Natural killer cell treated with Interleukin-12 subunit alpha and Interleukin-12 subunit beta and Interleukin-15 and Interleukin-18, amount 100 ng/mL, for 72 hours (primary cell): ENCODE measurements at regions not wholly inside any gene's neighbourhood (a gene's known extent, or its start where the extent isn't known, plus 50 kb on each side); places are given as distances from the start of the nearest gene placed in this dataset.

Experiments
- ATAC-seq, 2 donors: fragments of 150-1000 bp; cut with Tn5 transposase in 1 of 2; sonication (Bioruptor Pico), chemical (Tn5 transposase) in 1 of 2; 2 replicates each; pipeline ENCODE4 v1.10.0; 2021
- DNase-seq: peaks from one replicate; pipeline ENCODE4 v3.0.0; 2022; ENCODE audit warnings: low spot score
- H3K27ac Mint-ChIP-seq, 2 donors: 1 replicate in 1 of 2; 2 replicates in 1 of 2; pipeline ENCODE4 v1.8.0; 2022; ENCODE audit warnings: mixed read lengths in 2 of 2, mild to moderate bottlenecking in 1 of 2, moderate library complexity in 1 of 2
- H3K27me3 Mint-ChIP-seq, 2 donors: 1 replicate in 1 of 2; 2 replicates in 1 of 2; pipeline ENCODE4 v1.8.0; 2022; ENCODE audit warnings: mixed read lengths in 2 of 2
- H3K36me3 Mint-ChIP-seq: one replicate; pipeline ENCODE4 v1.8.0; 2022; ENCODE audit warnings: mixed read lengths
- H3K4me1 Mint-ChIP-seq, 2 donors: 1 replicate in 1 of 2; 2 replicates in 1 of 2; pipeline ENCODE4 v1.8.0; 2022; ENCODE audit warnings: low read depth in 2 of 2, mixed read lengths in 2 of 2, mild to moderate bottlenecking in 1 of 2
- H3K4me3 Mint-ChIP-seq: one replicate; pipeline ENCODE4 v1.8.0; 2022; ENCODE audit warnings: mixed read lengths
- H3K9me3 Mint-ChIP-seq: 2 replicates; pipeline ENCODE4 v1.8.0; 2022; ENCODE audit warnings: mixed read lengths

GRCh38 chr14:101122237-101123141, 219.0 kb upstream of the RTL1 start:
- Mint-ChIP-seq H3K4me3 (no peak overlapping the region), H3K27ac (no peak overlapping the region), H3K9me3 (no peaks in the 10 kb centered on the region), H3K36me3 (no peaks in the 10 kb centered on the region), H3K27me3 (peaks cover 9 to 19% of the 10 kb centered on the region in 2 donors), H3K4me1 (peaks cover 5 to 13% of the 10 kb centered on the region in 2 donors)
- no peak for DNase-seq
- no peak for ATAC-seq

- Mint-ChIP-seq H3K36me3 (no peaks in the 10 kb centered on the region), H3K9me3 (no peaks in the 10 kb centered on the region), H3K27ac (no peak overlapping the region), H3K27me3 (peaks cover 12 to 13% of the 10 kb centered on the region in 2 donors), H3K4me1 (peaks cover 5 to 13% of the 10 kb centered on the region in 2 donors), H3K4me3 (no peak overlapping the region)
- no peak for ATAC-seq
- no peak for DNase-seq
These were observed 220.3 kb upstream of the RTL1 start for GRCh38 chr14:101123618-101124510.

GRCh38 chr14:101124815-101125214, 221.3 kb upstream of the RTL1 start:
- DNase-seq: no peak

GRCh38 chr14:101125313-101125712, 221.8 kb upstream of the RTL1 start:
- ATAC-seq: no peak
- H3K9me3 Mint-ChIP-seq: no peaks in the 10 kb centered on the region
- H3K27ac Mint-ChIP-seq: no peak overlapping the region
- no peak overlapping the region for H3K4me3 Mint-ChIP-seq
- DNase-seq: no peak
- peaks cover 0 to 7% of the 10 kb centered on the region in 2 donors for H3K4me1 Mint-ChIP-seq
- H3K36me3 Mint-ChIP-seq: no peaks in the 10 kb centered on the region
- peaks cover 21 to 22% of the 10 kb centered on the region in 2 donors for H3K27me3 Mint-ChIP-seq

More at GRCh38 chr14:101124815-101125214, 221.3 kb upstream of the RTL1 start:
- peaks cover 16 to 17% of the 10 kb centered on the region in 2 donors for H3K27me3 Mint-ChIP-seq
- H3K36me3 Mint-ChIP-seq: no peaks in the 10 kb centered on the region
- ATAC-seq: no peak
- no peak overlapping the region for H3K27ac Mint-ChIP-seq
- no peak overlapping the region for H3K4me3 Mint-ChIP-seq
- peaks cover 3 to 11% of the 10 kb centered on the region in 2 donors for H3K4me1 Mint-ChIP-seq
- no peaks in the 10 kb centered on the region for H3K9me3 Mint-ChIP-seq

GRCh38 chr14:101125719-101126651, 222.5 kb upstream of the RTL1 start:
- Mint-ChIP-seq H3K27ac (no peak overlapping the region), H3K4me3 (no peak overlapping the region), H3K36me3 (no peaks in the 10 kb centered on the region), H3K4me1 (peaks cover 0 to under 1% of the 10 kb centered on the region in 2 donors), H3K27me3 (peaks cover 24 to 27% of the 10 kb centered on the region in 2 donors), H3K9me3 (no peaks in the 10 kb centered on the region)
- ATAC-seq (no peak), DNase-seq (no peak)

GRCh38 chr14:101126731-101127130, 223.2 kb upstream of the RTL1 start:
- Mint-ChIP-seq H3K4me3 (no peak overlapping the region), H3K27me3 (peaks cover 24 to 27% of the 10 kb centered on the region in 2 donors), H3K36me3 (no peaks in the 10 kb centered on the region), H3K27ac (no peak overlapping the region), H3K4me1 (no peaks in the 10 kb centered on the region), H3K9me3 (no peaks in the 10 kb centered on the region)
- ATAC-seq (no peak), DNase-seq (no peak)

- H3K4me3 Mint-ChIP-seq: no peak overlapping the region
- no peaks in the 10 kb centered on the region for H3K9me3 Mint-ChIP-seq
- no peak overlapping the region for H3K27ac Mint-ChIP-seq
- H3K36me3 Mint-ChIP-seq: no peaks in the 10 kb centered on the region
- DNase-seq: no peak
- H3K4me1 Mint-ChIP-seq: no peaks in the 10 kb centered on the region
- ATAC-seq: no peak
- peaks cover 24 to 27% of the 10 kb centered on the region in 2 donors for H3K27me3 Mint-ChIP-seq
These were observed 223.7 kb upstream of the RTL1 start for GRCh38 chr14:101127224-101127623.

GRCh38 chr14:101128478-101129321, 225.2 kb upstream of the RTL1 start:
- Mint-ChIP-seq H3K4me1 (no peaks in the 10 kb centered on the region), H3K4me3 (no peak overlapping the region), H3K27ac (no peak overlapping the region), H3K9me3 (no peaks in the 10 kb centered on the region), H3K27me3 (peaks cover 24 to 27% of the 10 kb centered on the region in 2 donors), H3K36me3 (no peaks in the 10 kb centered on the region)
- DNase-seq (no peak), ATAC-seq (no peak)

- H3K36me3 Mint-ChIP-seq: no peaks in the 10 kb centered on the region
- H3K27me3 Mint-ChIP-seq: peaks cover 27 to 33% of the 10 kb centered on the region in 2 donors
- H3K9me3 Mint-ChIP-seq: no peaks in the 10 kb centered on the region
- H3K4me3 Mint-ChIP-seq: no peak overlapping the region
- DNase-seq: no peak
- H3K27ac Mint-ChIP-seq: no peak overlapping the region
- no peak for ATAC-seq
- no peaks in the 10 kb centered on the region for H3K4me1 Mint-ChIP-seq
These were observed 226.1 kb upstream of the RTL1 start for GRCh38 chr14:101129521-101130167.

- no peak overlapping the region for H3K27ac Mint-ChIP-seq
- ATAC-seq (peak in 1 of 2 donors; percentile 40), DNase-seq (no peak)
- H3K27me3 Mint-ChIP-seq: peaks cover 28 to 35% of the 10 kb centered on the region in 2 donors
- no peaks in the 10 kb centered on the region for H3K9me3 Mint-ChIP-seq
- H3K4me1 Mint-ChIP-seq: no peaks in the 10 kb centered on the region
- H3K36me3 Mint-ChIP-seq: no peaks in the 10 kb centered on the region
- no peak overlapping the region for H3K4me3 Mint-ChIP-seq
These were observed 227.3 kb upstream of the RTL1 start for GRCh38 chr14:101130861-101131260.

- Mint-ChIP-seq H3K27ac (no peak overlapping the region), H3K9me3 (no peaks in the 10 kb centered on the region), H3K4me1 (no peaks in the 10 kb centered on the region), H3K4me3 (no peak overlapping the region), H3K27me3 (peaks cover 28 to 35% of the 10 kb centered on the region in 2 donors), H3K36me3 (no peaks in the 10 kb centered on the region)
- ATAC-seq (no peak), DNase-seq (no peak)
These were observed 228.0 kb upstream of the RTL1 start for GRCh38 chr14:101131451-101131916.

GRCh38 chr14:101132051-101132571, 228.6 kb upstream of the RTL1 start:
- DNase-seq: no peak

More at GRCh38 chr14:101132051-101132571, 228.6 kb upstream of the RTL1 start:
- peaks cover 28 to 35% of the 10 kb centered on the region in 2 donors for H3K27me3 Mint-ChIP-seq
- no peaks in the 10 kb centered on the region for H3K9me3 Mint-ChIP-seq
- H3K27ac Mint-ChIP-seq: no peak overlapping the region
- no peak overlapping the region for H3K4me3 Mint-ChIP-seq
- ATAC-seq: no peak
- no peaks in the 10 kb centered on the region for H3K4me1 Mint-ChIP-seq
- H3K36me3 Mint-ChIP-seq: no peaks in the 10 kb centered on the region
